ENCODE measurements at regions not wholly inside any gene's neighbourhood (a gene's known extent, or its start where the extent isn't known, plus 50 kb on each side); places are given as distances from the start of the nearest gene placed in this dataset.

- no peak for TF ChIP-seq POLR2A (IDR thresholded peaks at IDR 0.05)
- TF ChIP-seq, protein P1, sequence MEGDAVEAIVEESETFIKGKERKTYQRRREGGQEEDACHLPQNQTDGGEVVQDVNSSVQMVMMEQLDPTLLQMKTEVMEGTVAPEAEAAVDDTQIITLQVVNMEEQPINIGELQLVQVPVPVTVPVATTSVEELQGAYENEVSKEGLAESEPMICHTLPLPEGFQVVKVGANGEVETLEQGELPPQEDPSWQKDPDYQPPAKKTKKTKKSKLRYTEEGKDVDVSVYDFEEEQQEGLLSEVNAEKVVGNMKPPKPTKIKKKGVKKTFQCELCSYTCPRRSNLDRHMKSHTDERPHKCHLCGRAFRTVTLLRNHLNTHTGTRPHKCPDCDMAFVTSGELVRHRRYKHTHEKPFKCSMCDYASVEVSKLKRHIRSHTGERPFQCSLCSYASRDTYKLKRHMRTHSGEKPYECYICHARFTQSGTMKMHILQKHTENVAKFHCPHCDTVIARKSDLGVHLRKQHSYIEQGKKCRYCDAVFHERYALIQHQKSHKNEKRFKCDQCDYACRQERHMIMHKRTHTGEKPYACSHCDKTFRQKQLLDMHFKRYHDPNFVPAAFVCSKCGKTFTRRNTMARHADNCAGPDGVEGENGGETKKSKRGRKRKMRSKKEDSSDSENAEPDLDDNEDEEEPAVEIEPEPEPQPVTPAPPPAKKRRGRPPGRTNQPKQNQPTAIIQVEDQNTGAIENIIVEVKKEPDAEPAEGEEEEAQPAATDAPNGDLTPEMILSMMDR (IDR thresholded peaks at IDR 0.05): no peak
Observed at GRCh38 chr4:34182306-34182705, 2062.0 kb downstream of the ARAP2 start.
